HepG2 (cell line): ENCODE measurements at regions not wholly inside any gene's neighbourhood (a gene's known extent, or its start where the extent isn't known, plus 50 kb on each side); places are given as distances from the start of the nearest gene placed in this dataset.
A peak's percentile ranks its signal among the peaks of the same experiment; 100 is the strongest.

Experiments used
- ATAC-seq: fragments of 200-7000 bp; cut with Tn5 transposase; 3 replicates; pipeline ENCODE4 v1.9.1; 2020; ENCODE audit warnings: mild to moderate bottlenecking, moderate library complexity
- BruUV-seq: library from RNA; stranded (reverse); fragments of 400-500 nt; replicated peaks from 2 replicates; lab custom pipeline; 2021; lab: Mats Ljungman, UMichigan
- CTCF ChIA-PET: fragments of 300-600 bp; formaldehyde crosslinking; extraction: SDS; loops from one replicate; lab custom pipeline; 2021; ENCODE audit warnings: low total read pairs, inconsistent platforms, low intra/inter-chr PET ratio; lab: Yijun Ruan, JAX
- POLR2A ChIA-PET: fragments of 350-600 bp; sonication (Branson Sonifier 250); formaldehyde crosslinking; loops from one replicate; lab custom pipeline; 2020; ENCODE audit warnings: antibody characterized with exemption, inconsistent platforms; lab: Yijun Ruan, JAX
- DNase-seq: peaks from one replicate; pipeline ENCODE4 v3.0.0-alpha.2; 2015; ENCODE audit warnings: low spot score
- FAIRE-seq: peaks from 3 replicates; lab custom pipeline; 2011; peaks lifted over from hg19 to GRCh38; lab: Jason Lieb, UNC
- H2AFZ ChIP-seq: one replicate; pipeline ENCODE4 v1.6.1; 2011; ENCODE audit warnings: low read length, inconsistent platforms
- H3K27ac ChIP-seq: fragments of 300-600 bp; 3 replicates; pipeline ENCODE4 v1.8.0; 2011; ENCODE audit warnings: mixed run types, mild to moderate bottlenecking, mixed read lengths, low read length, inconsistent platforms; ENCODE audit not compliant: insufficient read depth; ENCODE audit errors: extremely low read length
- H3K27me3 ChIP-seq, 2 experiments: fragments of 200-600 bp in 1 of 2; 2 replicates in 1 of 2; 3 replicates in 1 of 2; pipeline versions ENCODE4 v1.6.0 to v1.8.0; 2011; ENCODE audit warnings: low read length in 2 of 2, mild to moderate bottlenecking in 2 of 2, moderate library complexity in 2 of 2, inconsistent platforms in 1 of 2; ENCODE audit not compliant: insufficient read depth in 2 of 2, control insufficient read depth in 1 of 2
- H3K36me3 ChIP-seq, 2 experiments: fragments of 200-600 bp in 1 of 2; replicated peaks in 1 of 2; 2 replicates in 1 of 2; 3 replicates in 1 of 2; pipeline versions ENCODE4 v1.5.1 to v1.8.0; 2011; ENCODE audit warnings: low read length in 2 of 2, inconsistent platforms in 1 of 2; ENCODE audit not compliant: insufficient read depth in 2 of 2, control insufficient read depth in 1 of 2
- H3K4me1 ChIP-seq: 2 replicates; pipeline ENCODE4 v1.5.1; 2012; ENCODE audit warnings: low read length, inconsistent platforms; ENCODE audit not compliant: insufficient read depth
- H3K4me2 ChIP-seq: 2 replicates; pipeline ENCODE4 v1.6.0; 2011; ENCODE audit warnings: low read depth, low read length, inconsistent platforms
- H3K4me3 ChIP-seq, 3 experiments: fragments of 200-600 bp in 1 of 3; sonication (generic), shearing (Covaris generic) in 1 of 3; replicated peaks in 1 of 3; 2 replicates each; pipeline ENCODE4 v1.5.1; 2011 to 2016; ENCODE audit warnings: low read length in 3 of 3, inconsistent platforms in 2 of 3, low read depth in 2 of 3, mild to moderate bottlenecking in 2 of 3, control low read depth in 1 of 3, mixed read lengths in 1 of 3; ENCODE audit not compliant: insufficient read depth in 1 of 3
- H3K79me2 ChIP-seq: one replicate; pipeline ENCODE4 v1.6.1; 2011; ENCODE audit warnings: low read length, inconsistent platforms; ENCODE audit not compliant: insufficient read depth
- H3K9ac ChIP-seq: 2 replicates; pipeline ENCODE4 v1.6.0; 2011; ENCODE audit warnings: mild to moderate bottlenecking, low read depth, low read length, inconsistent platforms; ENCODE audit not compliant: insufficient read depth
- H3K9me3 ChIP-seq: 2 replicates; pipeline ENCODE4 v1.5.1; 2012; ENCODE audit warnings: mild to moderate bottlenecking, low read length
- H4K20me1 ChIP-seq: 2 replicates; pipeline ENCODE4 v1.6.0; 2011; ENCODE audit warnings: inconsistent platforms, mild to moderate bottlenecking, low read length, moderate library complexity; ENCODE audit not compliant: insufficient read depth
- ATAD3A ChIP-seq: sonication (generic); formaldehyde crosslinking; IDR thresholded peaks from 2 replicates; pipeline ENCODE4 v1.4.0; 2020; ENCODE audit warnings: missing genetic modification reagents
- KLF15 ChIP-seq: sonication (generic); formaldehyde crosslinking; IDR thresholded peaks from 2 replicates; pipeline ENCODE4 v1.8.1; 2023; ENCODE audit warnings: borderline replicate concordance, mild to moderate bottlenecking, inconsistent platforms, missing genetic modification reagents, mixed read lengths
- NCOR1 ChIP-seq: fragments of 200-600 bp; sonication (generic); IDR thresholded peaks from 2 replicates; pipeline ENCODE4 v1.7.0; 2017; ENCODE audit warnings: antibody characterized with exemption, low read length, borderline replicate concordance
- RFX3 ChIP-seq: IDR thresholded peaks from 2 replicates; pipeline ENCODE4 v1.6.1; 2016; ENCODE audit warnings: missing biosample characterization, missing genetic modification reagents
- TBX2 ChIP-seq: sonication (generic); formaldehyde crosslinking; IDR thresholded peaks from 2 replicates; pipeline ENCODE4 v1.5.0; 2020; ENCODE audit warnings: missing genetic modification reagents, mild to moderate bottlenecking, borderline replicate concordance
- ZFY ChIP-seq: sonication (generic); formaldehyde crosslinking; IDR thresholded peaks from 2 replicates; pipeline ENCODE4 v1.4.0; 2020; ENCODE audit warnings: missing genetic modification reagents
- ZMYM3 ChIP-seq: sonication (generic); formaldehyde crosslinking; IDR thresholded peaks from 2 replicates; pipeline ENCODE4 v1.5.1; 2020; ENCODE audit warnings: mild to moderate bottlenecking, missing genetic modification reagents
- ZNF768 ChIP-seq: sonication (generic); formaldehyde crosslinking; IDR thresholded peaks from 2 replicates; pipeline ENCODE4 v1.4.0; 2020; ENCODE audit warnings: missing genetic modification reagents
- WGBS: methylation state at CpG from one replicate; pipeline ENCODE4 v1.1.6; 2017; ENCODE audit warnings: low lambda C conversion rate; 5-methylcytosine and 5-hydroxymethylcytosine counted together
- in situ Hi-C: cut with HindIII; loops from 2 replicates; pipeline ENCODE4 v1.10.0; 2017; ENCODE audit warnings: low pct_unique_long_range_greater_than_20kb; ENCODE audit not compliant: extremely low pct_ligation_motif_present
- intact Hi-C: fragments of 100-400 bp; cut with micrococcal nuclease; formaldehyde crosslinking; loops from one replicate; pipeline ENCODE4 v1.10.0; 2022; ENCODE audit not compliant: unreplicated experiment
- TF ChIP-seq, protein P1 (sequence below): IDR thresholded peaks from 2 replicates; pipeline ENCODE4 v1.6.1; 2018; ENCODE audit warnings: missing genetic modification reagents, mild to moderate bottlenecking, missing compliant biosample characterization
- TF ChIP-seq, protein P2 (sequence below): sonication (generic); formaldehyde crosslinking; IDR thresholded peaks from 2 replicates; pipeline ENCODE4 v1.9.0; 2021; ENCODE audit warnings: mild to moderate bottlenecking, missing genetic modification reagents
- TF ChIP-seq, protein P3 (sequence below): sonication (generic); formaldehyde crosslinking; IDR thresholded peaks from 2 replicates; pipeline ENCODE4 v1.4.0; 2020; ENCODE audit warnings: missing genetic modification reagents, borderline replicate concordance
- TF ChIP-seq, protein P4 (sequence below): sonication (generic); formaldehyde crosslinking; IDR thresholded peaks from 2 replicates; pipeline ENCODE4 v1.5.1; 2020; ENCODE audit warnings: mild to moderate bottlenecking, missing genetic modification reagents, moderate library complexity

GRCh38 chr12:114605918-114606317, 78.1 kb downstream of the TBX3 start:
- Histone ChIP-seq H4K20me1 (no peaks in the 10 kb centered on the region), H3K9ac (no peak overlapping the region), H3K79me2 (no peaks in the 10 kb centered on the region), H2AFZ (no peak overlapping the region), H3K9me3 (peaks cover 2% of the 10 kb centered on the region; the same call in 1 of the 2 replicates), H3K4me3 (no peak overlapping the region), H3K27me3 (no peaks in the 10 kb centered on the region), H3K36me3 (no peaks in the 10 kb centered on the region), H3K27ac (no peak overlapping the region), H3K4me1 (peaks cover 47% of the 10 kb centered on the region), H3K4me2 (no peak overlapping the region)
- intact Hi-C loops = no loop called here
- no TSS peak for BruUV-seq
- CTCF ChIA-PET = no interaction called here
- WGBS = 89% methylated on average over 3 of the region's 3 CpGs
- in situ Hi-C loops = no loop called here
- DNase-seq = no peak
- FAIRE-seq = no peak
- no peak for ATAC-seq
- POLR2A ChIA-PET = no interaction called here
- TF ChIP-seq, protein P1, sequence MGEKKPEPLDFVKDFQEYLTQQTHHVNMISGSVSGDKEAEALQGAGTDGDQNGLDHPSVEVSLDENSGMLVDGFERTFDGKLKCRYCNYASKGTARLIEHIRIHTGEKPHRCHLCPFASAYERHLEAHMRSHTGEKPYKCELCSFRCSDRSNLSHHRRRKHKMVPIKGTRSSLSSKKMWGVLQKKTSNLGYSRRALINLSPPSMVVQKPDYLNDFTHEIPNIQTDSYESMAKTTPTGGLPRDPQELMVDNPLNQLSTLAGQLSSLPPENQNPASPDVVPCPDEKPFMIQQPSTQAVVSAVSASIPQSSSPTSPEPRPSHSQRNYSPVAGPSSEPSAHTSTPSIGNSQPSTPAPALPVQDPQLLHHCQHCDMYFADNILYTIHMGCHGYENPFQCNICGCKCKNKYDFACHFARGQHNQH = no peak
- peak; percentile 82 for TF ChIP-seq ZNF768
- TF ChIP-seq RFX3 = no peak
- TF ChIP-seq ATAD3A (CRISPR knock-in tag) = no peak
- no peak for TF ChIP-seq ZFY
- TF ChIP-seq, protein P2, sequence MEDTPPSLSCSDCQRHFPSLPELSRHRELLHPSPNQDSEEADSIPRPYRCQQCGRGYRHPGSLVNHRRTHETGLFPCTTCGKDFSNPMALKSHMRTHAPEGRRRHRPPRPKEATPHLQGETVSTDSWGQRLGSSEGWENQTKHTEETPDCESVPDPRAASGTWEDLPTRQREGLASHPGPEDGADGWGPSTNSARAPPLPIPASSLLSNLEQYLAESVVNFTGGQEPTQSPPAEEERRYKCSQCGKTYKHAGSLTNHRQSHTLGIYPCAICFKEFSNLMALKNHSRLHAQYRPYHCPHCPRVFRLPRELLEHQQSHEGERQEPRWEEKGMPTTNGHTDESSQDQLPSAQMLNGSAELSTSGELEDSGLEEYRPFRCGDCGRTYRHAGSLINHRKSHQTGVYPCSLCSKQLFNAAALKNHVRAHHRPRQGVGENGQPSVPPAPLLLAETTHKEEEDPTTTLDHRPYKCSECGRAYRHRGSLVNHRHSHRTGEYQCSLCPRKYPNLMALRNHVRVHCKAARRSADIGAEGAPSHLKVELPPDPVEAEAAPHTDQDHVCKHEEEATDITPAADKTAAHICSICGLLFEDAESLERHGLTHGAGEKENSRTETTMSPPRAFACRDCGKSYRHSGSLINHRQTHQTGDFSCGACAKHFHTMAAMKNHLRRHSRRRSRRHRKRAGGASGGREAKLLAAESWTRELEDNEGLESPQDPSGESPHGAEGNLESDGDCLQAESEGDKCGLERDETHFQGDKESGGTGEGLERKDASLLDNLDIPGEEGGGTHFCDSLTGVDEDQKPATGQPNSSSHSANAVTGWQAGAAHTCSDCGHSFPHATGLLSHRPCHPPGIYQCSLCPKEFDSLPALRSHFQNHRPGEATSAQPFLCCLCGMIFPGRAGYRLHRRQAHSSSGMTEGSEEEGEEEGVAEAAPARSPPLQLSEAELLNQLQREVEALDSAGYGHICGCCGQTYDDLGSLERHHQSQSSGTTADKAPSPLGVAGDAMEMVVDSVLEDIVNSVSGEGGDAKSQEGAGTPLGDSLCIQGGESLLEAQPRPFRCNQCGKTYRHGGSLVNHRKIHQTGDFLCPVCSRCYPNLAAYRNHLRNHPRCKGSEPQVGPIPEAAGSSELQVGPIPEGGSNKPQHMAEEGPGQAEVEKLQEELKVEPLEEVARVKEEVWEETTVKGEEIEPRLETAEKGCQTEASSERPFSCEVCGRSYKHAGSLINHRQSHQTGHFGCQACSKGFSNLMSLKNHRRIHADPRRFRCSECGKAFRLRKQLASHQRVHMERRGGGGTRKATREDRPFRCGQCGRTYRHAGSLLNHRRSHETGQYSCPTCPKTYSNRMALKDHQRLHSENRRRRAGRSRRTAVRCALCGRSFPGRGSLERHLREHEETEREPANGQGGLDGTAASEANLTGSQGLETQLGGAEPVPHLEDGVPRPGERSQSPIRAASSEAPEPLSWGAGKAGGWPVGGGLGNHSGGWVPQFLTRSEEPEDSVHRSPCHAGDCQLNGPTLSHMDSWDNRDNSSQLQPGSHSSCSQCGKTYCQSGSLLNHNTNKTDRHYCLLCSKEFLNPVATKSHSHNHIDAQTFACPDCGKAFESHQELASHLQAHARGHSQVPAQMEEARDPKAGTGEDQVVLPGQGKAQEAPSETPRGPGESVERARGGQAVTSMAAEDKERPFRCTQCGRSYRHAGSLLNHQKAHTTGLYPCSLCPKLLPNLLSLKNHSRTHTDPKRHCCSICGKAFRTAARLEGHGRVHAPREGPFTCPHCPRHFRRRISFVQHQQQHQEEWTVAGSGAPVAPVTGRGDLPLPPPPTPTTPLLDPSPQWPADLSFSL (CRISPR knock-in tag) = no peak
- no peak for TF ChIP-seq NCOR1
- TF ChIP-seq, protein P3, sequence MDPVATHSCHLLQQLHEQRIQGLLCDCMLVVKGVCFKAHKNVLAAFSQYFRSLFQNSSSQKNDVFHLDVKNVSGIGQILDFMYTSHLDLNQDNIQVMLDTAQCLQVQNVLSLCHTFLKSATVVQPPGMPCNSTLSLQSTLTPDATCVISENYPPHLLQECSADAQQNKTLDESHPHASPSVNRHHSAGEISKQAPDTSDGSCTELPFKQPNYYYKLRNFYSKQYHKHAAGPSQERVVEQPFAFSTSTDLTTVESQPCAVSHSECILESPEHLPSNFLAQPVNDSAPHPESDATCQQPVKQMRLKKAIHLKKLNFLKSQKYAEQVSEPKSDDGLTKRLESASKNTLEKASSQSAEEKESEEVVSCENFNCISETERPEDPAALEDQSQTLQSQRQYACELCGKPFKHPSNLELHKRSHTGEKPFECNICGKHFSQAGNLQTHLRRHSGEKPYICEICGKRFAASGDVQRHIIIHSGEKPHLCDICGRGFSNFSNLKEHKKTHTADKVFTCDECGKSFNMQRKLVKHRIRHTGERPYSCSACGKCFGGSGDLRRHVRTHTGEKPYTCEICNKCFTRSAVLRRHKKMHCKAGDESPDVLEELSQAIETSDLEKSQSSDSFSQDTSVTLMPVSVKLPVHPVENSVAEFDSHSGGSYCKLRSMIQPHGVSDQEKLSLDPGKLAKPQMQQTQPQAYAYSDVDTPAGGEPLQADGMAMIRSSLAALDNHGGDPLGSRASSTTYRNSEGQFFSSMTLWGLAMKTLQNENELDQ = no peak
- peak; percentile 51; the same call in 1 of the 2 replicates for TF ChIP-seq ZMYM3 (CRISPR knock-in tag)
- TF ChIP-seq KLF15 = no peak
- TF ChIP-seq, protein P4, sequence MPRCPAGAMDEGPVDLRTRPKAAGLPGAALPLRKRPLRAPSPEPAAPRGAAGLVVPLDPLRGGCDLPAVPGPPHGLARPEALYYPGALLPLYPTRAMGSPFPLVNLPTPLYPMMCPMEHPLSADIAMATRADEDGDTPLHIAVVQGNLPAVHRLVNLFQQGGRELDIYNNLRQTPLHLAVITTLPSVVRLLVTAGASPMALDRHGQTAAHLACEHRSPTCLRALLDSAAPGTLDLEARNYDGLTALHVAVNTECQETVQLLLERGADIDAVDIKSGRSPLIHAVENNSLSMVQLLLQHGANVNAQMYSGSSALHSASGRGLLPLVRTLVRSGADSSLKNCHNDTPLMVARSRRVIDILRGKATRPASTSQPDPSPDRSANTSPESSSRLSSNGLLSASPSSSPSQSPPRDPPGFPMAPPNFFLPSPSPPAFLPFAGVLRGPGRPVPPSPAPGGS (CRISPR knock-in tag) = no peak
- TF ChIP-seq TBX2 (CRISPR knock-in tag) = no peak
